Ovary (tissue), 7 donors: ENCODE measurements at regions not wholly inside any gene's neighbourhood (a gene's known extent, or its start where the extent isn't known, plus 50 kb on each side); places are given as distances from the start of the nearest gene placed in this dataset.

Source experiments
- DNase-seq, 5 donors: peaks; one replicate each; pipeline ENCODE4 v3.0.0-alpha.2; 2019 to 2020
- H3K27ac ChIP-seq, 2 donors: fragments of 200-600 bp; one replicate each; pipeline versions ENCODE4 v1.5.1 to v1.8.0; 2019 to 2022
- H3K27me3 ChIP-seq: fragments of 200-600 bp; one replicate; pipeline ENCODE4 v1.8.0; 2022
- H3K36me3 ChIP-seq: fragments of 200-600 bp; sonication (generic); one replicate; pipeline ENCODE4 v1.5.1; 2019
- H3K4me1 ChIP-seq: one replicate; pipeline ENCODE4 v1.8.1; 2013; ENCODE audit warnings: mild to moderate bottlenecking, moderate library complexity; ENCODE audit not compliant: insufficient read depth
- H3K4me3 ChIP-seq: fragments of 200-600 bp; sonication (generic); one replicate; pipeline ENCODE4 v1.5.1; 2017
- H3K9me3 ChIP-seq, 2 donors: fragments of 200-600 bp in 1 of 2; sonication (generic) in 1 of 2; one replicate each; pipeline versions ENCODE4 v1.5.1 to v1.8.1; 2013 to 2019; ENCODE audit warnings: mild to moderate bottlenecking in 1 of 2, moderate library complexity in 1 of 2
- CTCF ChIP-seq, 3 donors: fragments of 450-650 bp in 2 of 3; fragments of 200-600 bp in 1 of 3; IDR thresholded peaks; one replicate each; pipeline versions ENCODE4 v1.5.1 to v1.8.0; 2016 to 2022; ENCODE audit warnings: antibody characterized with exemption in 3 of 3, mild to moderate bottlenecking in 1 of 3
- EP300 ChIP-seq: sonication (generic); formaldehyde crosslinking; IDR thresholded peaks from one replicate; pipeline ENCODE4 v1.6.1; 2017; ENCODE audit warnings: antibody characterized with exemption
- POLR2A ChIP-seq: fragments of 450-650 bp; IDR thresholded peaks from one replicate; pipeline ENCODE4 v1.6.1; 2017; ENCODE audit warnings: antibody characterized with exemption, mild to moderate bottlenecking, moderate library complexity
- WGBS, 3 donors: extraction: QIAGEN DNeasy Blood & Tissue Kit in 1 of 3; methylation state at CpG; one replicate each; pipeline versions ENCODE4 v1.1.5 to v1.1.7; 2013 to 2017; 5-methylcytosine and 5-hydroxymethylcytosine counted together
- intact Hi-C, 4 donors: fragments of 100-400 bp; cut with DNase I; formaldehyde crosslinking; loops; one replicate each; pipeline versions ENCODE4 v1.11.0 to v1.15.1; 2022 to 2023
- donor health status: DM: no; HTN: no; CAD: no; lungs with moderate emphysema.
- donor health status: DM: no; HTN: no; CAD: no.
- donor health status: Bipolar disorder and iron deficiency.
- donor health status: DM: no; HTN: no; CAD: no.
- donor health status: DM: yes; HTN: yes; CAD: no.

GRCh38 chr10:29922226-29922625 lies 137.2 kb downstream of the JCAD start:
- intact Hi-C loops = no loop called here
- no peak for DNase-seq
- Histone ChIP-seq H3K36me3 (no peaks in the 10 kb centered on the region), H3K27ac (no peak overlapping the region), H3K4me1 (no peaks in the 10 kb centered on the region), H3K27me3 (no peaks in the 10 kb centered on the region), H3K9me3 (no peaks in the 10 kb centered on the region), H3K4me3 (no peak overlapping the region)
- TF ChIP-seq EP300 (no peak), CTCF (IDR thresholded peaks at IDR 0.05) (no peak), POLR2A (no peak)
- 63 to 84% (median 78%) methylated on average over 1 of the region's 1 CpG for WGBS, 3 donors

GRCh38 chr10:29921071-29921446 lies 138.3 kb downstream of the JCAD start:
- Histone ChIP-seq H3K4me3 (no peak overlapping the region), H3K4me1 (no peaks in the 10 kb centered on the region), H3K27me3 (no peaks in the 10 kb centered on the region), H3K9me3 (no peaks in the 10 kb centered on the region), H3K27ac (no peak overlapping the region), H3K36me3 (no peaks in the 10 kb centered on the region)
- 41 to 71% (median 48%) methylated on average over 7 of the region's 7 CpGs for WGBS, 3 donors
- TF ChIP-seq POLR2A = no peak
- TF ChIP-seq EP300 = no peak
- TF ChIP-seq CTCF (IDR thresholded peaks at IDR 0.05) = no peak
- intact Hi-C loops = no loop called here
- DNase-seq = no peak

- 67 to 75% (median 71%) methylated on average over 9 of the region's 9 CpGs for WGBS, 3 donors
- no peaks in the 10 kb centered on the region for H3K27me3 ChIP-seq
- TF ChIP-seq CTCF (IDR thresholded peaks at IDR 0.05) (no peak), EP300 (no peak), POLR2A (no peak)
- H3K27ac ChIP-seq = no peak overlapping the region
- intact Hi-C loops = no loop called here
- no peaks in the 10 kb centered on the region for H3K36me3 ChIP-seq
- no peaks in the 10 kb centered on the region for H3K4me1 ChIP-seq
- H3K9me3 ChIP-seq = no peaks in the 10 kb centered on the region
- no peak overlapping the region for H3K4me3 ChIP-seq
- DNase-seq = no peak
Observed at GRCh38 chr10:29920408-29921070, 138.8 kb downstream of the JCAD start.

GRCh38 chr10:29918623-29919400 lies 140.6 kb downstream of the JCAD start:
- H3K36me3 ChIP-seq = no peaks in the 10 kb centered on the region
- no peaks in the 10 kb centered on the region for H3K9me3 ChIP-seq
- TF ChIP-seq EP300 (no peak), CTCF (IDR thresholded peaks at IDR 0.05) (no peak)
- WGBS, 3 donors = 61 to 92% (median 61%) methylated on average over 3 of the region's 3 CpGs
- no peaks in the 10 kb centered on the region for H3K27me3 ChIP-seq
- no peak for DNase-seq
- intact Hi-C loops = no loop called here
- no peak overlapping the region for H3K4me3 ChIP-seq
- H3K27ac ChIP-seq = no peak overlapping the region
- H3K4me1 ChIP-seq = no peaks in the 10 kb centered on the region
